ENCODE measurements at regions not wholly inside any gene's neighbourhood (a gene's known extent, or its start where the extent isn't known, plus 50 kb on each side); places are given as distances from the start of the nearest gene placed in this dataset.

- no peak for DNase-seq (ENCODE audit: low spot score)
These were observed 1045.4 kb upstream of the EEF2KMT start for GRCh38 chr16:6143020-6143419.

GRCh38 chr16:6133009-6133557, 1035.5 kb upstream of the EEF2KMT start:
- no peak for DNase-seq (ENCODE audit: low spot score)

- no peak for DNase-seq (ENCODE audit: low spot score)
These were observed 1034.5 kb upstream of the EEF2KMT start for GRCh38 chr16:6132121-6132520.

- DNase-seq (ENCODE audit: low spot score), result no peak
These were observed 1034.0 kb upstream of the EEF2KMT start for GRCh38 chr16:6131526-6132050.

GRCh38 chr16:6125483-6126259, 1028.1 kb upstream of the EEF2KMT start:
- DNase-seq (ENCODE audit: low spot score), result no peak

GRCh38 chr16:6124136-6124535, 1026.5 kb upstream of the EEF2KMT start:
- no peak for DNase-seq (ENCODE audit: low spot score)

GRCh38 chr16:6122401-6122800, 1024.8 kb upstream of the EEF2KMT start:
- no peak for DNase-seq (ENCODE audit: low spot score)

- DNase-seq (ENCODE audit: low spot score), result no peak
These were observed 1017.1 kb upstream of the EEF2KMT start for GRCh38 chr16:6114691-6115090.

- no peak for DNase-seq (ENCODE audit: low spot score)
These were observed 1016.2 kb upstream of the EEF2KMT start for GRCh38 chr16:6113749-6114148.

- no peak for DNase-seq (ENCODE audit: low spot score)
These were observed 1015.1 kb upstream of the EEF2KMT start for GRCh38 chr16:6112700-6113099.

GRCh38 chr16:6111390-6111789, 1013.8 kb upstream of the EEF2KMT start:
- DNase-seq (ENCODE audit: low spot score), result no peak

- DNase-seq (ENCODE audit: low spot score), result no peak
These were observed 1012.8 kb upstream of the EEF2KMT start for GRCh38 chr16:6110346-6110745.

GRCh38 chr16:6106061-6106460, 1008.5 kb upstream of the EEF2KMT start:
- no peak for DNase-seq (ENCODE audit: low spot score)

GRCh38 chr16:6105115-6105514, 1007.5 kb upstream of the EEF2KMT start:
- DNase-seq (ENCODE audit: low spot score), result no peak

GRCh38 chr16:6104428-6104827, 1006.8 kb upstream of the EEF2KMT start:
- no peak for DNase-seq (ENCODE audit: low spot score)

- DNase-seq (ENCODE audit: low spot score), result no peak
These were observed 1006.0 kb upstream of the EEF2KMT start for GRCh38 chr16:6103561-6103960.

GRCh38 chr16:6099102-6099501, 1001.5 kb upstream of the EEF2KMT start:
- DNase-seq (ENCODE audit: low spot score), result no peak

- DNase-seq (ENCODE audit: low spot score), result no peak
These were observed 999.5 kb upstream of the EEF2KMT start for GRCh38 chr16:6096931-6097670.

GRCh38 chr16:6095414-6095813, 997.8 kb upstream of the EEF2KMT start:
- no peak for DNase-seq (ENCODE audit: low spot score)

GRCh38 chr16:6091021-6091420, 993.4 kb upstream of the EEF2KMT start:
- DNase-seq (ENCODE audit: low spot score), result no peak

- DNase-seq (ENCODE audit: low spot score), result peak; percentile 64
These were observed 983.9 kb upstream of the EEF2KMT start for GRCh38 chr16:6081320-6081976.

- no peak for DNase-seq (ENCODE audit: low spot score)
These were observed 979.0 kb upstream of the EEF2KMT start for GRCh38 chr16:6076631-6077030.

All from HT-29 (cell line).